Nucleus accumbens (tissue), 56 donors: ENCODE measurements at regions not wholly inside any gene's neighbourhood (a gene's known extent, or its start where the extent isn't known, plus 50 kb on each side); places are given as distances from the start of the nearest gene placed in this dataset.
"Not testable (repeated sequence)": the region's sequence is repeated elsewhere in the genome, so short reads cannot be mapped to it uniquely, and the experiment has no call there.

ENCODE experiments used
- DNase-seq, 56 donors: peaks; one replicate each; lab custom pipeline; 2025; lab: John Stamatoyannopoulos, UW

DNA sequence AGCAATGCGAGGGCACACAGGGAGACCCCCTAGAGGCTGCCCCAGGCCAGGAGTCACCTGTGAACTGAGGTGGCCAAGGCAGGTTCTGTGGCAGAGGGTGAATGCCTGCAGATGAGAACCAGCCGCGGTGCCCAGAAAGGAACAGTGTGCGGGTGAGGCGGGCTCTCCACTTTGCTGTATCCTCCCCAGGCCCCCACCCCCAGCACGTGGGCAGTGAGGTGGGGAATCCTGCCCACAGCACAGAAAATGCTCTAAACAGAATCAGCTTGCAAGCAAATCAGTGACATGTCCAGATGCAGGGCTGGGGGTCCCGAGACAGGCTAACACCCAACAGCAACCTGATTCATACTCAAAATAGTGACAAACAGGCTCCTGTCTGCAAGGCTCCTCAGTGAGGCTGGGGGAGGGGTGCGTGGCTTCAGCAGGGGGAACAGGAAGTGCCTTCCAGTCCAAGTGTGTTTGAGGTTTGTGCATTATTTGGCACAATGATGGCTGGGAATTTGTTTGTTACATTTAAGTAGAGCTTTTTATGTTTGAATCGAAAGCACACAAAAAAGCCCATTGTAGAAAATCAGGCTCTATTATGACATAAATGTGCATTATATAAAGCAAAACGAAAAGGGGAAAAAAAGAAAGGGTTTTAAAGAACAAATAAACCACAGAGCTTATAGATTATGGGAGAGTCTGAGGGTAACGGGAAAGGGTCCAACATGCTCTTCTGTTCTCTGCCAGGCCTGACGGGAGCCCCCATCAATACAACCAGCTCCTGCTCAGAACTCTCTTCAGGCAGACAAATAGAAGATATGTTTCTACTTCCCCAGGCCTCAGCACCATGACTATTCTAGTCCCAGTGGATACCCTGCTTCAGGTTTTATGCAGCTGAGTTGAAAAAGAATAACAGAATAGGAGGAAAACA, 201.3 kb downstream of the HSD17B3 start:
- DNase-seq, result peak in 8 of 56 donors; percentile 6 to 46 (median 16)

DNA sequence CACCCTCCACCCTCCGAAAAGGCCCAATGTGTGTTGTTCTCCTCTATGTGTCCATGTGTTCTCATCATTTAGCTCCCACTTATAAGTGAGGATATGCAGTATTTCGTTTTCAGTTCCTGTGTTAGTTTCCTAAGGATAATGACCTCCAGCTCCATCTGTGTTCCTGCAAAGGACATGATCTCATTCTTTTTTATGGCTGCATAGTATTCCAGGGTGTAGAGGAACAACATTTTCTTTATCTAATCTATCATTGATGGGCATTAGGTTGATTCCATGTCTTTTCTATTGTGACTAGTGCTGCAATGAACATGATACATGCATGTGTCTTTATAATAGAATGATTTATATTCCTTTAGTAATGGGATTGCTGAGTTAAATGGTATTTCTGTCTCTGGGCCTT, 211.3 kb downstream of the HSD17B3 start:
- not testable (repeated sequence) for DNase-seq

- no peak for DNase-seq
Measured at GRCh38 chr9:96089452-96090085, 212.4 kb downstream of the HSD17B3 start.

GRCh38 chr9:96088510-96088909, 213.0 kb downstream of the ERCC6L2 start:
- no peak for DNase-seq

- no peak for DNase-seq
Measured at GRCh38 chr9:96087669-96088299, 212.3 kb downstream of the ERCC6L2 start.

GRCh38 chr9:96086936-96087571, 211.6 kb downstream of the ERCC6L2 start:
- no peak for DNase-seq

DNA sequence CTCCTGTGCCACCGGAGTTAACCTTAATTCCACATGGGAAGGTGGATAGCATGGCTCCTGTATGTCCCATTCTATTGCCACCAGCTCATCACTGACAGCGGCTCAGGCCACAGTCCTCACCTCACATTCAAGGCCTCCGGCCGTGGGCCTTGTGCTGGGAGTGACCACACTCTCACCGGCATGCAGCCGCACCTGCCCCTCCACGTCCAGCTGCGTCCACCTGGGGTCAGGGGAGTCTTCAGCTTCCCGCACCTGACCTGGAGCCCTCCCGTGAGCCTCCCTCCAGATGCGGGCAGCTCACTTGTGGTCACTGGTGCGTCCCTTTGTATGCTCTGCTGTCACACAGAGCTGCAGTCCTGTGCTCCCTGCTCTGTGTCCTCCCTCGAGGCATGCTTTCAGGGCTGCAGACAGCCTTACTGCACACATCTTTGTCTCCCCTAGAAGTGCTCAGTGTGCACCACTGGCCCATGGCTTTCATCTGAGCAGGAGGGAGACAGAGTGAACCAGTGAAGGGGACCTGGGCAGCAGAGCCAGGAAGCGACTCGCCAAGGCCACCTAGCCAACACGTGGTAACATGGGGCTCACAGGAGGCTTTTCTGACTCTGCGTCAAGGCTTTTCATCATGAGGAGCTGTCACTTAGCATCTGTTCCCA, 210.1 kb downstream of the ERCC6L2 start:
- DNase-seq, result no peak

- DNase-seq, result no peak
Measured at GRCh38 chr9:96084331-96084734, 208.8 kb downstream of the ERCC6L2 start.

DNA sequence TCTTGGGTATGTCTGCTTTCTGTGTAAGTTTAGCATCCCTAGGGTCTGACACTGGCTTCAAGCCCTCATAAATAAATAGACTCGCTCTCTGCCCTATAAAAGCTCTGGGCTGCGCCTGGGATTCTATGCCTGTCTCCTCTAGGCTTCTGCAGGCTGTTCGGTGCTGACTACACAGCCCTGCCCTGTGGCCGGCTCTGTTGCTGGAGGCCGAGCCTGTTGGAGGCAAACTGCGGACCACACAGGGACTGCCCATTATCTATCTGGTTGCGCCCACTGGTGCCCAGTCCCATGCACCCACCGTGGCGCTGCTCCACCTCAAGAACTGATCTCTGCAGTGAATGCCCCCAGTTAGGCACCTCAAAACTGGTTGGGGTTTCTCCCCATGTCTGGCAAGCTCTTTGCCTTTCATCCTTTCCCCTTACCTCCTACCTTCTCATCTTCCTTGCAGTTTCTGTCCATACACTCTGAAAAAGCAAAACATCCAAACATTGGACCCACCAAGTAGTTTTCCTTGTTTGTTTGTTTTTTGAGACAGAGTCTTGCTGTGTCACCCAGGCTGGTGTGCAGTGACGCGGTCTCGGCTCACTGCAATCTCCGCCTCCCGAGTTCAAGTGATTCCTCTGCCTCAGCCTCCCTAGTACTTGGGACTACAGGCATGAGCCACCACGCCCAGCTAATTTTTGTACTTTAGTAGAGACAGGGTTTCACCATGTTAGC, 207.2 kb downstream of the ERCC6L2 start:
- no peak for DNase-seq

- no peak for DNase-seq
Measured at GRCh38 chr9:96080364-96080763, 204.9 kb downstream of the ERCC6L2 start.

DNA sequence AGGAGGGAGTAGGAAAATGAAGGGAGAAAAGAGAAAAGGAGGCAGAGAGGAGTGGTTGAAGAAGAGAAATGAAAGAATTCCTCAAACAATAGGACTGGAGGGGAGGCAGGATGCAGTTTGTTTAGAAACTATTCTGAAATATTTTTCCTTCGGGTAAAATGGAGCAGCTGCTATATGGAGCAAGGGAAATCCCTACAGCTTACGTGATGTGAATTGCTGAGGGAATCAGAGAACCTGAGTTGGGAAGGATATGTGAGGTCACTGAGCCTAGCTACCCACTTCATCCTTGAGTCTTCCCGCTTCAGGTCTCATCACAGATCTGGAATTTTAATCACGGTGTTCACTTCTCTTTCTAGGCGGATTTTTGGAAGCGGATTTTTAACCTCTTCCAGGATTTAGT, 204.3 kb downstream of the ERCC6L2 start:
- DNase-seq, result no peak

DNA sequence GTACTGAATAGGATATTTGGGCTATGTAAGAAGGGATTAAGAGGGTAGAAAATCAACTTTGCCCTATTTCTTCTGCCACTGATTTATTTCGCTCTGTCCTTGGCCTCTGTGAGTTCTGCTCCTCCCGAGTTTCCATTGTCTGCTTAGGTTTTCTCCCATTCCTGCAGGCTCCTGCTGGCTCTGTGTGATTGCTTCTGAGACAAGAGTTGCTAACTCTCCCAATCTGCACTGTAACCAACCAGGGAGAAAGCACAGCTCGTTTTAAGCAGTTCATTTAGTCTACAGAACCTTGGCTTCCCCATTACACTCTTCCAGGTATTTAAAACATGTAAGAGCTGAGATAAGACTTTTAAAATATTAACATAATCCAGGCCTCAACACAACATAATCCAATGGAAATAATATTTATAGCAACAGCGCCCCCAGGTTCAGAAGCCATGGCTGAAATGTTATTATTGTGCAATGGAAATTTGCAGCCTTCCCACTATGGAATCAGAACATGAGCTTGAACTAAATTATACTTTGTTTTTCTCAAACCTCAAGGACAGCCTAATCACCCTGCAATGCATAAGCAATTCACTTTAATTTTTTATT, 203.5 kb downstream of the ERCC6L2 start:
- DNase-seq, result no peak

GRCh38 chr9:96075757-96076156, 200.3 kb downstream of the ERCC6L2 start:
- no peak for DNase-seq

GRCh38 chr9:96075111-96075510, 199.6 kb downstream of the ERCC6L2 start:
- no peak for DNase-seq

- DNase-seq, result no peak
Measured at GRCh38 chr9:96073531-96074480, 198.3 kb downstream of the ERCC6L2 start.

- no peak for DNase-seq
Measured at GRCh38 chr9:96072930-96073329, 197.4 kb downstream of the ERCC6L2 start.

- DNase-seq, result no peak
Measured at GRCh38 chr9:96071815-96072124, 196.3 kb downstream of the ERCC6L2 start.

DNA sequence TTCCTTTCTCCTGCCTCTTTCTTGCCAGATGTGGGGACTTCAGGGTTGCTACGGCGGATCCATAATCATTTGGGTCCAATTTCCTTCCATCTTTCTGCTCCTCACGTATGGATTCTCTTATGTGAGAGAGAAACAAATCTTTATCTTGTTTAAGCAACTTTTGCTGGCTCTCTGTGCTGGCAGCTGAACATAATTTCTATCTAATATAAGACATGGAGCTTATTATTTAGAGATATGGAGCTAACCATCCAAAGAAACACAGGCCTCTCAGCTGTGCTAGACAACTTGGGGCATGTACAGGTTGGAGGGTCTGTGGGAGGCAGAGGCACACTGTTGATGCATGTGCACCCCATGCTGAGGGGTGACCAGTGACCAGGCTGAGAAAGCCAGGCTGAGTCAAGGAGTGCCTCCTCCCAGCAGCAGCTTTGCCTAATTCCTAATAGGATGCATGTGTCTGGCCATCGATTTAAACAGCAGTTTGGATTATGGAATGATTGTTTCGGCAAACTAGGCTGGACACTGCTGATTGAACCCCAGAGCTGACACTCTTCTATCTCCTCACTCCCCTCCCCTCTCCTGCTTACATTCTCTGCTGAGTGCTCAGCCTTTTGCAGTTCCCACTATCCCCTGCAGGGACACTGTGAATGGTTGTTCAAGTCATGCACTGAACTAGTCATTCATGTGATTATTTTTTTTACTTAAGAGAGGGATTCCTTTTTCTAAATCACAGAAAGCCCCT, 195.8 kb downstream of the ERCC6L2 start:
- DNase-seq, result peak in 8 of 56 donors; percentile 1 to 32 (median 12)
